Panc1 (cell line): ENCODE measurements at regions not wholly inside any gene's neighbourhood (a gene's known extent, or its start where the extent isn't known, plus 50 kb on each side); places are given as distances from the start of the nearest gene placed in this dataset.

Experiments
- CTCF ChIP-seq: fragments of 450-650 bp; IDR thresholded peaks from 2 replicates; pipeline ENCODE4 v1.5.1; 2017; ENCODE audit warnings: mild to moderate bottlenecking
- REST ChIP-seq, 2 experiments: IDR thresholded peaks; 2 replicates each; pipeline ENCODE4 v1.6.1; 2011 to 2012; ENCODE audit warnings: low read depth in 2 of 2, control low read depth in 1 of 2, low read length in 1 of 2, mild to moderate bottlenecking in 1 of 2, moderate library complexity in 1 of 2; ENCODE audit not compliant: insufficient read depth in 1 of 2
- SIN3A ChIP-seq: IDR thresholded peaks from 2 replicates; pipeline ENCODE4 v1.6.1; 2012; ENCODE audit warnings: low read depth, mild to moderate bottlenecking, low read length, moderate library complexity, borderline replicate concordance; ENCODE audit not compliant: insufficient read depth

- no peak for TF ChIP-seq CTCF
- TF ChIP-seq SIN3A = no peak
- no peak for TF ChIP-seq REST (IDR thresholded peaks at IDR 0.05; ENCODE audit: insufficient read depth in 1 of 2, low read depth in 2 of 2, low read length in 1 of 2)
These were observed 68.2 kb upstream of the SSTR4 start for GRCh38 chr20:22966787-22967464.
